Pancreas (tissue), 10 donors: ENCODE measurements at regions not wholly inside any gene's neighbourhood (a gene's known extent, or its start where the extent isn't known, plus 50 kb on each side); places are given as distances from the start of the nearest gene placed in this dataset.

ENCODE experiments used
- ATAC-seq, 4 donors: fragments of 200-7000 bp; cut with Tn5 transposase; one replicate each; pipeline versions ENCODE4 v1.8.0 to v1.9.1; 2020; ENCODE audit warnings: mild to moderate bottlenecking in 4 of 4, moderate library complexity in 4 of 4
- DNase-seq, 6 donors: peaks; one replicate each; pipeline ENCODE4 v3.0.0-alpha.2; 2020
- FAIRE-seq: peaks from 2 replicates; lab custom pipeline; 2012; peaks lifted over from hg19 to GRCh38; lab: Jason Lieb, UNC
- H3K27ac ChIP-seq, 4 donors: fragments of 200-600 bp; sonication (generic); 1 replicate in 3 of 4; 2 replicates in 1 of 4; pipeline versions ENCODE4 v1.5.0 to v1.8.0; 2020
- H3K27me3 ChIP-seq, 4 donors: fragments of 200-600 bp; one replicate each; pipeline ENCODE4 v1.8.0; 2021
- H3K36me3 ChIP-seq, 3 donors: fragments of 200-600 bp; sonication (generic) in 1 of 3; one replicate each; pipeline versions ENCODE4 v1.5.0 to v1.8.0; 2020 to 2021
- H3K4me1 ChIP-seq, 3 donors: fragments of 200-600 bp; one replicate each; pipeline ENCODE4 v1.8.0; 2021
- H3K4me3 ChIP-seq, 4 donors: fragments of 200-600 bp; sonication (generic) in 2 of 4; one replicate each; pipeline versions ENCODE4 v1.5.0 to v1.8.0; 2020 to 2021
- H3K9me3 ChIP-seq, 4 donors: fragments of 200-600 bp; one replicate each; pipeline ENCODE4 v1.8.0; 2021
- WGBS, 2 donors: extraction: QIAGEN DNeasy Blood & Tissue Kit; methylation state at CpG; one replicate each; pipeline ENCODE4 v1.1.7; 2013; 5-methylcytosine and 5-hydroxymethylcytosine counted together
- intact Hi-C, 3 donors: fragments of 100-400 bp; cut with DNase I; formaldehyde crosslinking; loops; one replicate each; pipeline versions ENCODE4 v1.11.1 to v1.14.2; 2022
- TF ChIP-seq, protein P1 (sequence below), 4 donors: fragments of 200-600 bp; sonication (generic) in 3 of 4; IDR thresholded peaks; one replicate each; pipeline versions ENCODE4 v1.5.0 to v1.8.0; 2021; ENCODE audit warnings: antibody characterized with exemption in 4 of 4
- donor health status: healthy with polysubstance abuse.
- donor health status: DM: no; HTN: no; CAD: no; lungs with moderate emphysema.
- donor health status: DM: no; HTN: no; CAD: no.
- donor health status: control.
- donor health status: control.
- donor health status: Bipolar disorder and iron deficiency.
- donor health status: DM: yes; HTN: yes; CAD: no.
- donor health status: DM: no; HTN: no; CAD: no.
- donor health status: DM: no; HTN: no; CAD: no.
- donor health status: DM: yes; HTN: yes; CAD: no.

DNA sequence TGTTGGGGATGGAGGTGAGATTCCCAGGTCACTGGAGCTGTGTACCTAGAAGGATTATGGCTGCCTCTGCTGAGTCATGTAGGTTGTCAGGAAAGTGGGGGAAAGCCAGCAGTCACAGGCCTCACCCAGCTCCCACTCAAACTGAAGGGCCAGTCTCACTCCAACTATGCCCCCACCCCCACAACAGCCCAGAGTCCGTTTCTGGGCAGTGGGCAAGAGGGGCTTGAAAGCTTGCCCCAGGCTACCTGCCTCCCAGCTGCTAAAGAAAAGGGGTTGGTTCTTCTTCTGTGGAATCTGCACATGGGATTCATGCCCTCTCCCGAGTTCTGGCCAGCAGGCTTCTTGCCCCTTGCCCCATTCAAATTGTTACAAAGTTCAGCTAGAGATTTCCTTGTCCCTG lies 116.0 kb upstream of the PGRMC2 start:
- TF ChIP-seq, protein P1, sequence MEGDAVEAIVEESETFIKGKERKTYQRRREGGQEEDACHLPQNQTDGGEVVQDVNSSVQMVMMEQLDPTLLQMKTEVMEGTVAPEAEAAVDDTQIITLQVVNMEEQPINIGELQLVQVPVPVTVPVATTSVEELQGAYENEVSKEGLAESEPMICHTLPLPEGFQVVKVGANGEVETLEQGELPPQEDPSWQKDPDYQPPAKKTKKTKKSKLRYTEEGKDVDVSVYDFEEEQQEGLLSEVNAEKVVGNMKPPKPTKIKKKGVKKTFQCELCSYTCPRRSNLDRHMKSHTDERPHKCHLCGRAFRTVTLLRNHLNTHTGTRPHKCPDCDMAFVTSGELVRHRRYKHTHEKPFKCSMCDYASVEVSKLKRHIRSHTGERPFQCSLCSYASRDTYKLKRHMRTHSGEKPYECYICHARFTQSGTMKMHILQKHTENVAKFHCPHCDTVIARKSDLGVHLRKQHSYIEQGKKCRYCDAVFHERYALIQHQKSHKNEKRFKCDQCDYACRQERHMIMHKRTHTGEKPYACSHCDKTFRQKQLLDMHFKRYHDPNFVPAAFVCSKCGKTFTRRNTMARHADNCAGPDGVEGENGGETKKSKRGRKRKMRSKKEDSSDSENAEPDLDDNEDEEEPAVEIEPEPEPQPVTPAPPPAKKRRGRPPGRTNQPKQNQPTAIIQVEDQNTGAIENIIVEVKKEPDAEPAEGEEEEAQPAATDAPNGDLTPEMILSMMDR (IDR thresholded peaks at IDR 0.05) = no peak
- Histone ChIP-seq H3K9me3 (no peaks in the 10 kb centered on the region), H3K36me3 (no peaks in the 10 kb centered on the region), H3K4me1 (no peaks in the 10 kb centered on the region), H3K27ac (no peak overlapping the region), H3K27me3 (no peaks in the 10 kb centered on the region), H3K4me3 (no peak overlapping the region)
- FAIRE-seq (no peak), ATAC-seq (no peak), DNase-seq (no peak)
- WGBS, 2 donors = 76 to 82% methylated on average over 2 of the region's 2 CpGs
- intact Hi-C loops = no loop called here

- DNase-seq (no peak), FAIRE-seq (no peak)
Observed at GRCh38 chr4:128394778-128395177, 107.2 kb upstream of the PGRMC2 start.

DNA sequence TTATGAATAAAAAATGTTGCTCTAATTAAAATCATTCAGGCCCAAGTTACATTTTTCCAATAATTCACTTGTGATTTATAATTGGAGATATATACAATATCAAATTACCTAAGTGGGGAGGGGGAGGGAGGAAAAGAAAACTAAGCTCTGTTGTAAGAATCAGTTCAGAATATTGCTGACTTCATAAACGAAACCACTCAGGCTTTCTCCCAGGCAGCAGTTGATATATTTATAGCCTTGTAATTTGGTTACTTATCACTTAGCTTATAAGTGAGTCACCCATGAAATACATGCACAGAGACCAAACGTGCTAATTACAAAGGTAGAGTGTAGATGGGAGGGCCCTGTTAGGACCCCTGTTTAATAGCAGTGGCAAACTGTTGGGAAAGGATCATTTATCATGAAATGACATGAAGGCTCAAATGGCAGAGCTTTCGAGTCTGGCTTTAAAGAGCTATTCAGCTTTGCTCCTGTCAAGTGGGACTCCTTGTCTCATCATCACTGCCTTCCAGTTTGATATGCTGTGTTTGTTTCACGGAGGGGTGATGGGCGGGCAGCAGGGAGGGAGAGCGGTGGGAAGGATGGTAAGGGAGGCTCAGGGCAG lies 105.6 kb upstream of the PGRMC2 start:
- DNase-seq = no peak
- peaks cover 0 to 6% (median 0%) of the 10 kb centered on the region in 3 donors for H3K4me1 ChIP-seq
- H3K36me3 ChIP-seq = no peaks in the 10 kb centered on the region
- FAIRE-seq = no peak
- peak; percentile 77 to 86 (median 82) for ATAC-seq
- H3K4me3 ChIP-seq = no peak overlapping the region
- no peaks in the 10 kb centered on the region for H3K9me3 ChIP-seq
- WGBS, 2 donors = 33 to 43% methylated on average over 6 of the region's 6 CpGs
- TF ChIP-seq, protein P1 (IDR thresholded peaks at IDR 0.05) = no peak
- intact Hi-C loops = no loop called here
- peak overlapping the region in 3 of 4 donors; percentile 16 to 66 (median 53) for H3K27ac ChIP-seq
- no peaks in the 10 kb centered on the region for H3K27me3 ChIP-seq

More at GRCh38 chr4:128394778-128395177, 107.2 kb upstream of the PGRMC2 start:
- no peak overlapping the region for H3K27ac ChIP-seq
- ATAC-seq = peak in 2 of 4 donors; percentile 16 to 29
- no peak overlapping the region for H3K4me3 ChIP-seq
- TF ChIP-seq, protein P1 (IDR thresholded peaks at IDR 0.05) = no peak
- intact Hi-C loops = no loop called here
- H3K4me1 ChIP-seq = peaks cover 0 to 6% (median 0%) of the 10 kb centered on the region in 3 donors
- H3K9me3 ChIP-seq = no peaks in the 10 kb centered on the region
- no peaks in the 10 kb centered on the region for H3K27me3 ChIP-seq
- no peaks in the 10 kb centered on the region for H3K36me3 ChIP-seq
- WGBS, 2 donors = 94 to 96% methylated on average over 4 of the region's 4 CpGs

GRCh38 chr4:128390475-128390996 lies 102.9 kb upstream of the PGRMC2 start:
- H3K27me3 ChIP-seq = no peaks in the 10 kb centered on the region
- DNase-seq (no peak), ATAC-seq (no peak), FAIRE-seq (no peak)
- no peaks in the 10 kb centered on the region for H3K36me3 ChIP-seq
- no peak overlapping the region for H3K4me3 ChIP-seq
- 55 to 65% methylated on average over 5 of the region's 5 CpGs for WGBS, 2 donors
- H3K4me1 ChIP-seq = peaks cover 11 to 25% (median 21%) of the 10 kb centered on the region in 3 donors
- no peaks in the 10 kb centered on the region for H3K9me3 ChIP-seq
- H3K27ac ChIP-seq = no peak overlapping the region
- intact Hi-C loops = no loop called here
- TF ChIP-seq, protein P1 (IDR thresholded peaks at IDR 0.05) = no peak

DNA sequence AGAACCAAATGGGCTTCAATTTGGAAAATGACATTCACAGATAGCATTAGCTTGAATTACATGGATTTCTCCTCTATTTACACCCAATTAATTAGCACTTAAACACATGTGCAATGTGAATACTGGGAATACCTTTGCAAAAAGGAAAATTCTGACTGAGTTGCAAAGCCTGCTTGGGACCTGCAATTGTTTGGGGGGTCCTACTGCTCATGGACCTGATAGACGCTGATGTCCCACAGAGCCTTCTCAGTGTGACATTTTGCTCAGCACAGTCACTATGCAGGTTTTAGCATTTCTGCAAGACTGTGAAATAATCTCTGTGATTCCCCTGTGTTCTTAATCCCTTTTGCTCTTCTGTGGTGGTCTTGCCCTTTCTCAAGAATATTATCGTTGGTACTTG lies 101.2 kb upstream of the PGRMC2 start:
- H3K4me3 ChIP-seq = no peak overlapping the region
- no peak for ATAC-seq
- no peaks in the 10 kb centered on the region for H3K36me3 ChIP-seq
- H3K4me1 ChIP-seq = peaks cover 16 to 27% (median 22%) of the 10 kb centered on the region in 3 donors
- no peak for DNase-seq
- no peaks in the 10 kb centered on the region for H3K27me3 ChIP-seq
- no peak for FAIRE-seq
- H3K27ac ChIP-seq = no peak overlapping the region
- WGBS, 2 donors = 94% methylated on average over 2 of the region's 2 CpGs
- intact Hi-C loops = no loop called here
- TF ChIP-seq, protein P1 (IDR thresholded peaks at IDR 0.05) = no peak
- no peaks in the 10 kb centered on the region for H3K9me3 ChIP-seq
